Omental fat pad (tissue), 3 donors: ENCODE measurements at regions not wholly inside any gene's neighbourhood (a gene's known extent, or its start where the extent isn't known, plus 50 kb on each side); places are given as distances from the start of the nearest gene placed in this dataset.
"Not testable (repeated sequence)": the region's sequence is repeated elsewhere in the genome, so short reads cannot be mapped to it uniquely, and the experiment has no call there.

Experiments
- ATAC-seq: fragments of 150-250 bp; one replicate; pipeline ENCODE4 v1.9.1; 2016; ENCODE audit warnings: mild to moderate bottlenecking, moderate library complexity; ENCODE audit not compliant: low FRiP score
- DNase-seq: peaks from one replicate; pipeline ENCODE4 v3.0.0-alpha.2; 2019; ENCODE audit warnings: low spot score
- CTCF ChIP-seq, 3 donors: fragments of 450-650 bp; IDR thresholded peaks; one replicate each; pipeline ENCODE4 v1.5.1; 2016 to 2017; ENCODE audit warnings: antibody characterized with exemption in 3 of 3, mild to moderate bottlenecking in 3 of 3, moderate library complexity in 2 of 3

- DNase-seq (no peak), ATAC-seq (no peak)
- no peak for TF ChIP-seq CTCF (IDR thresholded peaks at IDR 0.05)
These were observed 67.1 kb upstream of the TMTC2 start for GRCh38 chr12:82619644-82620043.

- ATAC-seq (no peak), DNase-seq (no peak)
- no peak for TF ChIP-seq CTCF (IDR thresholded peaks at IDR 0.05)
These were observed 65.8 kb upstream of the TMTC2 start for GRCh38 chr12:82620917-82621316.

GRCh38 chr12:82625523-82625922 is 61.2 kb upstream of the TMTC2 start:
- TF ChIP-seq CTCF (IDR thresholded peaks at IDR 0.05), result no peak
- no peak for ATAC-seq
- no peak for DNase-seq

- no peak for TF ChIP-seq CTCF (IDR thresholded peaks at IDR 0.05)
- ATAC-seq, result no peak
- no peak for DNase-seq
These were observed 58.9 kb upstream of the TMTC2 start for GRCh38 chr12:82627799-82628198.

GRCh38 chr12:82634495-82635258 is 52.0 kb upstream of the TMTC2 start:
- DNase-seq, ATAC-seq: not testable (repeated sequence)

- no peak for ATAC-seq
- TF ChIP-seq CTCF (IDR thresholded peaks at IDR 0.05), result no peak
- no peak for DNase-seq
These were observed 51.4 kb upstream of the TMTC2 start for GRCh38 chr12:82635263-82635662.
